IMR-90 (cell line): ENCODE measurements at regions not wholly inside any gene's neighbourhood (a gene's known extent, or its start where the extent isn't known, plus 50 kb on each side); places are given as distances from the start of the nearest gene placed in this dataset.

Experiments
- ATAC-seq: fragments of 200-7000 bp; cut with Tn5 transposase; 2 replicates; pipeline ENCODE4 v1.9.1; 2020; ENCODE audit warnings: low read depth, mild to moderate bottlenecking, moderate library complexity
- BruUV-seq: library from RNA; stranded (reverse); fragments of 400-500 nt; replicated peaks from 2 replicates; lab custom pipeline; 2021; lab: Mats Ljungman, UMichigan
- CTCF ChIA-PET: fragments of 300-600 bp; formaldehyde crosslinking; extraction: SDS; loops from one replicate; lab custom pipeline; 2021; ENCODE audit warnings: antibody characterized with exemption; lab: Yijun Ruan, JAX
- POLR2A ChIA-PET: fragments of 300-600 bp; sonication (Branson Sonifier 250); formaldehyde crosslinking; loops from one replicate; lab custom pipeline; 2022; ENCODE audit warnings: antibody characterized with exemption; ENCODE audit not compliant: unreplicated experiment; lab: Charles Lee
- DNase-seq: peaks from one replicate; pipeline ENCODE4 v3.0.0; 2013
- H2AFZ ChIP-seq: replicated peaks from 2 replicates; pipeline ENCODE3; 2013; ENCODE audit warnings: low read length, mild to moderate bottlenecking; ENCODE audit not compliant: poor library complexity
- H2AK5ac ChIP-seq: 2 replicates; pipeline ENCODE4 v1.6.1; 2013; ENCODE audit warnings: low read depth, low read length, inconsistent platforms
- H2AK9ac ChIP-seq: replicated peaks from 2 replicates; pipeline ENCODE3; 2013; ENCODE audit warnings: mild to moderate bottlenecking, low read depth, low read length, moderate library complexity; ENCODE audit not compliant: poor library complexity
- H2BK120ac ChIP-seq: 2 replicates; pipeline ENCODE4 v1.6.1; 2013; ENCODE audit warnings: low read depth, low read length, inconsistent platforms
- H2BK15ac ChIP-seq: 3 replicates; pipeline ENCODE4 v1.6.1; 2013; ENCODE audit warnings: low read depth, low read length, inconsistent platforms
- H2BK20ac ChIP-seq: 2 replicates; pipeline ENCODE4 v1.6.1; 2013; ENCODE audit warnings: low read depth, mild to moderate bottlenecking, inconsistent platforms, low read length, moderate library complexity
- H2BK5ac ChIP-seq: 2 replicates; pipeline ENCODE4 v1.6.1; 2013; ENCODE audit warnings: mild to moderate bottlenecking, low read depth, low read length, inconsistent platforms; ENCODE audit not compliant: poor library complexity, severe bottlenecking
- H3K14ac ChIP-seq: replicated peaks from 2 replicates; pipeline ENCODE4 v1.6.1; 2013; ENCODE audit warnings: low read depth, low read length, inconsistent platforms
- H3K18ac ChIP-seq: 2 replicates; pipeline ENCODE4 v1.6.1; 2013; ENCODE audit warnings: low read depth, low read length, control low read depth
- H3K23ac ChIP-seq: 2 replicates; pipeline ENCODE4 v1.6.1; 2013; ENCODE audit warnings: low read depth, low read length, inconsistent platforms
- H3K27ac ChIP-seq: 2 replicates; pipeline ENCODE4 v1.5.1; 2013; ENCODE audit warnings: mild to moderate bottlenecking, control low read depth, low read length; ENCODE audit not compliant: insufficient read depth
- H3K27me3 ChIP-seq: 2 replicates; pipeline ENCODE4 v1.6.1; 2013; ENCODE audit warnings: low read length; ENCODE audit not compliant: control insufficient read depth, insufficient read depth
- H3K36me3 ChIP-seq: 2 replicates; pipeline ENCODE4 v1.6.1; 2013; ENCODE audit warnings: low read length, mixed read lengths; ENCODE audit not compliant: control insufficient read depth, insufficient read depth
- H3K4ac ChIP-seq: 2 replicates; pipeline ENCODE4 v1.6.1; 2013; ENCODE audit warnings: low read depth, low read length, inconsistent platforms
- H3K4me1 ChIP-seq: 2 replicates; pipeline ENCODE4 v1.6.1; 2013; ENCODE audit warnings: low read length, mixed read lengths; ENCODE audit not compliant: control insufficient read depth, insufficient read depth
- H3K4me2 ChIP-seq: 2 replicates; pipeline ENCODE4 v1.6.1; 2013; ENCODE audit warnings: low read depth, mild to moderate bottlenecking, control low read depth, low read length, moderate library complexity
- H3K4me3 ChIP-seq: 2 replicates; pipeline ENCODE4 v1.5.1; 2013; ENCODE audit warnings: low read depth, mild to moderate bottlenecking, control low read depth, low read length, moderate library complexity; ENCODE audit not compliant: insufficient read depth
- H3K56ac ChIP-seq: 2 replicates; pipeline ENCODE4 v1.6.1; 2013; ENCODE audit warnings: low read length, inconsistent platforms; ENCODE audit not compliant: insufficient read depth; ENCODE audit errors: extremely low read depth
- H3K79me1 ChIP-seq, 2 experiments: 2 replicates each; pipeline ENCODE4 v1.6.1; 2013; ENCODE audit warnings: low read length in 2 of 2, inconsistent platforms in 1 of 2, low read depth in 1 of 2
- H3K9ac ChIP-seq: 2 replicates; pipeline ENCODE4 v1.6.1; 2013; ENCODE audit warnings: low read depth, low read length, control low read depth
- H3K9me1 ChIP-seq: 2 replicates; pipeline ENCODE4 v1.6.1; 2013; ENCODE audit warnings: low read length, inconsistent platforms; ENCODE audit not compliant: insufficient read depth
- H3K9me3 ChIP-seq: 2 replicates; pipeline ENCODE4 v1.6.1; 2013; ENCODE audit warnings: low read length; ENCODE audit not compliant: control insufficient read depth, insufficient read depth
- H4K20me1 ChIP-seq: 2 replicates; pipeline ENCODE4 v1.6.1; 2013; ENCODE audit warnings: low read length, inconsistent platforms; ENCODE audit not compliant: insufficient read depth
- H4K5ac ChIP-seq: 2 replicates; pipeline ENCODE4 v1.6.1; 2013; ENCODE audit warnings: mild to moderate bottlenecking, low read depth, low read length, control low read depth
- H4K8ac ChIP-seq, 2 experiments: 2 replicates each; pipeline ENCODE4 v1.6.1; 2013; ENCODE audit warnings: low read depth in 2 of 2, low read length in 2 of 2, control low read depth in 1 of 2, inconsistent platforms in 1 of 2
- H4K91ac ChIP-seq: 2 replicates; pipeline ENCODE4 v1.6.1; 2013; ENCODE audit warnings: low read depth, low read length, inconsistent platforms; ENCODE audit not compliant: insufficient read depth
- BHLHE40 ChIP-seq: fragments of 150-350 bp; IDR thresholded peaks from 2 replicates; pipeline ENCODE4 v1.6.1; 2016; ENCODE audit warnings: mild to moderate bottlenecking, low read depth, low read length
- CEBPB ChIP-seq: IDR thresholded peaks from 2 replicates; pipeline ENCODE4 v1.6.1; 2012; ENCODE audit warnings: low read depth, low read length, improper control_type of control experiment
- CHD1 ChIP-seq: IDR thresholded peaks from 2 replicates; pipeline ENCODE4 v1.6.1; 2012; ENCODE audit warnings: low read depth, low read length, improper control_type of control experiment
- ELK1 ChIP-seq: fragments of 150-350 bp; IDR thresholded peaks from 2 replicates; pipeline ENCODE4 v1.6.1; 2016; ENCODE audit warnings: low read depth, mild to moderate bottlenecking, low read length, moderate library complexity, borderline replicate concordance
- FOS ChIP-seq: fragments of 150-350 bp; IDR thresholded peaks from 2 replicates; pipeline ENCODE4 v1.6.1; 2016; ENCODE audit warnings: low read depth, low read length
- MAFK ChIP-seq: IDR thresholded peaks from 2 replicates; pipeline ENCODE4 v1.6.1; 2012; ENCODE audit warnings: low read depth, low read length, improper control_type of control experiment
- MAZ ChIP-seq: IDR thresholded peaks from 2 replicates; pipeline ENCODE4 v1.6.1; 2012; ENCODE audit warnings: low read depth, mild to moderate bottlenecking, low read length, improper control_type of control experiment, moderate library complexity, borderline replicate concordance
- MXI1 ChIP-seq: IDR thresholded peaks from 2 replicates; pipeline ENCODE4 v1.6.1; 2012; ENCODE audit warnings: low read depth, mild to moderate bottlenecking, low read length, moderate library complexity, borderline replicate concordance
- NFE2L2 ChIP-seq: fragments of 150-350 bp; IDR thresholded peaks from 2 replicates; pipeline ENCODE4 v1.6.1; 2016; ENCODE audit warnings: low read depth, mild to moderate bottlenecking, low read length
- POLR2A ChIP-seq: IDR thresholded peaks from 2 replicates; pipeline ENCODE4 v1.6.1; 2012; ENCODE audit warnings: mild to moderate bottlenecking, low read depth, low read length
- RAD21 ChIP-seq: IDR thresholded peaks from 2 replicates; pipeline ENCODE4 v1.6.1; 2012; ENCODE audit warnings: low read length, improper control_type of control experiment
- RCOR1 ChIP-seq: IDR thresholded peaks from 2 replicates; pipeline ENCODE4 v1.6.1; 2012; ENCODE audit warnings: mild to moderate bottlenecking, low read length, improper control_type of control experiment; ENCODE audit not compliant: insufficient replicate concordance
- RFX5 ChIP-seq: IDR thresholded peaks from 2 replicates; pipeline ENCODE4 v1.8.0; 2012; ENCODE audit warnings: low read depth, mild to moderate bottlenecking, low read length, moderate library complexity
- SMC3 ChIP-seq: fragments of 150-350 bp; IDR thresholded peaks from 2 replicates; pipeline ENCODE4 v1.6.1; 2016; ENCODE audit warnings: low read depth, mild to moderate bottlenecking, antibody characterized with exemption, low read length, moderate library complexity
- WGBS, 2 experiments: methylation state at CpG; one replicate each; pipeline versions ENCODE4 v1.1.5 to v1.1.7; 2013; ENCODE audit warnings: missing lambda C conversion rate in 2 of 2; ENCODE audit not compliant: insufficient read length in 1 of 2; ENCODE audit errors: extremely low coverage in 2 of 2; 5-methylcytosine and 5-hydroxymethylcytosine counted together
- dilution Hi-C: fragments of 300-500 bp; cut with HindIII; formaldehyde crosslinking; loops from one replicate; pipeline ENCODE4 v1.14.3; 2018; ENCODE audit warnings: low sequenced_read_pairs; ENCODE audit not compliant: unreplicated experiment
- in situ Hi-C: fragments of 300-500 bp; cut with MboI; formaldehyde crosslinking; loops from 3 replicates; pipeline ENCODE4 v1.14.3; 2019; ENCODE audit warnings: low sequenced_read_pairs, inconsistent platforms, mixed read lengths
- intact Hi-C: fragments of 100-400 bp; cut with micrococcal nuclease; formaldehyde crosslinking; loops from 2 replicates; pipeline ENCODE4 v1.10.0; 2022
- TF ChIP-seq, protein P1 (sequence below): conservative IDR thresholded peaks from 2 replicates; pipeline ENCODE4 v1.5.1; 2012; ENCODE audit warnings: mild to moderate bottlenecking, low read depth, low read length, improper control_type of control experiment
- TF ChIP-seq, protein P2 (sequence below): fragments of 150-350 bp; IDR thresholded peaks from 2 replicates; pipeline ENCODE4 v1.6.1; 2017; ENCODE audit warnings: mild to moderate bottlenecking, antibody characterized with exemption, low read length, low read depth

- Histone ChIP-seq H3K4ac (no peak overlapping the region), H2BK20ac (no peak overlapping the region), H3K9ac (no peak overlapping the region), H3K4me3 (no peak overlapping the region), H4K8ac (no peak overlapping the region), H3K18ac (no peak overlapping the region), H3K14ac (no peak overlapping the region), H2BK15ac (no peak overlapping the region), H3K79me1 (no peaks in the 10 kb centered on the region), H4K5ac (no peak overlapping the region), H3K4me1 (no peaks in the 10 kb centered on the region), H3K27me3 (peaks cover 31% of the 10 kb centered on the region), H4K91ac (no peak overlapping the region), H3K9me1 (no peaks in the 10 kb centered on the region), H2BK5ac (no peak overlapping the region), H2AK5ac (no peak overlapping the region), H3K9me3 (no peaks in the 10 kb centered on the region), H3K36me3 (no peaks in the 10 kb centered on the region), H3K27ac (no peak overlapping the region), H2AFZ (no peak overlapping the region), H3K4me2 (no peak overlapping the region), H3K56ac (no peak overlapping the region), H4K20me1 (no peaks in the 10 kb centered on the region), H2AK9ac (no peak overlapping the region), H2BK120ac (no peak overlapping the region), H3K23ac (no peak overlapping the region)
- intact Hi-C loops (no loop called here), in situ Hi-C loops (loop anchor here (10.0 to 25.0 kb wide), 2 partner anchors 608 to 700 kb away; no protein-coding TSS in a partner anchor), dilution Hi-C loops (no loop called here)
- ChIA-PET CTCF (no interaction called here), POLR2A (no interaction called here)
- no peak for DNase-seq
- no CpG with 5 or more reads among the region's 5 CpGs for WGBS, 2 experiments
- no peak for ATAC-seq
- TF ChIP-seq RFX5 (no peak), MAFK (no peak), MAZ (no peak), BHLHE40 (no peak), RCOR1 (no peak), SMC3 (no peak), RAD21 (no peak), POLR2A (no peak), FOS (no peak), ELK1 (no peak), CEBPB (no peak), CHD1 (no peak), MXI1 (no peak), NFE2L2 (no peak)
- TF ChIP-seq, protein P1, sequence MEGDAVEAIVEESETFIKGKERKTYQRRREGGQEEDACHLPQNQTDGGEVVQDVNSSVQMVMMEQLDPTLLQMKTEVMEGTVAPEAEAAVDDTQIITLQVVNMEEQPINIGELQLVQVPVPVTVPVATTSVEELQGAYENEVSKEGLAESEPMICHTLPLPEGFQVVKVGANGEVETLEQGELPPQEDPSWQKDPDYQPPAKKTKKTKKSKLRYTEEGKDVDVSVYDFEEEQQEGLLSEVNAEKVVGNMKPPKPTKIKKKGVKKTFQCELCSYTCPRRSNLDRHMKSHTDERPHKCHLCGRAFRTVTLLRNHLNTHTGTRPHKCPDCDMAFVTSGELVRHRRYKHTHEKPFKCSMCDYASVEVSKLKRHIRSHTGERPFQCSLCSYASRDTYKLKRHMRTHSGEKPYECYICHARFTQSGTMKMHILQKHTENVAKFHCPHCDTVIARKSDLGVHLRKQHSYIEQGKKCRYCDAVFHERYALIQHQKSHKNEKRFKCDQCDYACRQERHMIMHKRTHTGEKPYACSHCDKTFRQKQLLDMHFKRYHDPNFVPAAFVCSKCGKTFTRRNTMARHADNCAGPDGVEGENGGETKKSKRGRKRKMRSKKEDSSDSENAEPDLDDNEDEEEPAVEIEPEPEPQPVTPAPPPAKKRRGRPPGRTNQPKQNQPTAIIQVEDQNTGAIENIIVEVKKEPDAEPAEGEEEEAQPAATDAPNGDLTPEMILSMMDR: no peak
- TF ChIP-seq, protein P2, sequence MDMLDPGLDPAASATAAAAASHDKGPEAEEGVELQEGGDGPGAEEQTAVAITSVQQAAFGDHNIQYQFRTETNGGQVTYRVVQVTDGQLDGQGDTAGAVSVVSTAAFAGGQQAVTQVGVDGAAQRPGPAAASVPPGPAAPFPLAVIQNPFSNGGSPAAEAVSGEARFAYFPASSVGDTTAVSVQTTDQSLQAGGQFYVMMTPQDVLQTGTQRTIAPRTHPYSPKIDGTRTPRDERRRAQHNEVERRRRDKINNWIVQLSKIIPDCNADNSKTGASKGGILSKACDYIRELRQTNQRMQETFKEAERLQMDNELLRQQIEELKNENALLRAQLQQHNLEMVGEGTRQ: no peak
- BruUV-seq: no TSS peak
These were observed 330.6 kb downstream of the ZSWIM6 start for GRCh38 chr5:61662670-61663069.
